ENCODE measurements at regions not wholly inside any gene's neighbourhood (a gene's known extent, or its start where the extent isn't known, plus 50 kb on each side); places are given as distances from the start of the nearest gene placed in this dataset.

GRCh38 chr4:33067221-33067620 is 2347.1 kb downstream of the PCDH7 start:
- DNase-seq (ENCODE audit: low read depth), result no peak
- no peak overlapping the region for H3K4me3 ChIP-seq (ENCODE audit: low read length)
- no peak for TF ChIP-seq CTCF (conservative IDR thresholded peaks at IDR 0.05; ENCODE audit: low read depth, low read length)

- no peak for DNase-seq (ENCODE audit: low read depth)
- no peak overlapping the region for H3K4me3 ChIP-seq (ENCODE audit: low read length)
- TF ChIP-seq CTCF (conservative IDR thresholded peaks at IDR 0.05; ENCODE audit: low read depth, low read length), result no peak
Measured at GRCh38 chr4:33068539-33068938, 2348.4 kb downstream of the PCDH7 start.

- TF ChIP-seq CTCF (conservative IDR thresholded peaks at IDR 0.05; ENCODE audit: low read depth, low read length), result no peak
- no peak overlapping the region for H3K4me3 ChIP-seq (ENCODE audit: low read length)
- no peak for DNase-seq (ENCODE audit: low read depth)
Measured at GRCh38 chr4:33071535-33071934, 2351.4 kb downstream of the PCDH7 start.

- H3K4me3 ChIP-seq (ENCODE audit: low read length), result no peak overlapping the region
- DNase-seq (ENCODE audit: low read depth), result no peak
- no peak for TF ChIP-seq CTCF (conservative IDR thresholded peaks at IDR 0.05; ENCODE audit: low read depth, low read length)
Measured at GRCh38 chr4:33072298-33073089, 2352.3 kb downstream of the PCDH7 start.

GRCh38 chr4:33073811-33074210 is 2353.6 kb downstream of the PCDH7 start:
- no peak for TF ChIP-seq CTCF (conservative IDR thresholded peaks at IDR 0.05; ENCODE audit: low read depth, low read length)
- peak; percentile 82 for DNase-seq (ENCODE audit: low read depth)
- no peak overlapping the region for H3K4me3 ChIP-seq (ENCODE audit: low read length)

GRCh38 chr4:33078145-33078544 is 2358.0 kb downstream of the PCDH7 start:
- no peak for TF ChIP-seq CTCF (conservative IDR thresholded peaks at IDR 0.05; ENCODE audit: low read depth, low read length)
- DNase-seq (ENCODE audit: low read depth), result no peak
- no peak overlapping the region for H3K4me3 ChIP-seq (ENCODE audit: low read length)

GRCh38 chr4:33080275-33080674 is 2360.1 kb downstream of the PCDH7 start:
- H3K4me3 ChIP-seq (ENCODE audit: low read length), result no peak overlapping the region
- no peak for DNase-seq (ENCODE audit: low read depth)

More at GRCh38 chr4:33080275-33080674, 2360.1 kb downstream of the PCDH7 start:
- no peak for TF ChIP-seq CTCF (conservative IDR thresholded peaks at IDR 0.05; ENCODE audit: low read depth, low read length)

Data from retinal pigment epithelial cell (primary cell).